Ovary (tissue), 7 donors: ENCODE measurements at regions not wholly inside any gene's neighbourhood (a gene's known extent, or its start where the extent isn't known, plus 50 kb on each side); places are given as distances from the start of the nearest gene placed in this dataset.

Experiments
- DNase-seq, 5 donors: peaks; one replicate each; pipeline ENCODE4 v3.0.0-alpha.2; 2019 to 2020
- H3K27ac ChIP-seq, 2 donors: fragments of 200-600 bp; one replicate each; pipeline versions ENCODE4 v1.5.1 to v1.8.0; 2019 to 2022
- H3K27me3 ChIP-seq: fragments of 200-600 bp; one replicate; pipeline ENCODE4 v1.8.0; 2022
- H3K36me3 ChIP-seq: fragments of 200-600 bp; sonication (generic); one replicate; pipeline ENCODE4 v1.5.1; 2019
- H3K4me1 ChIP-seq: one replicate; pipeline ENCODE4 v1.8.1; 2013; ENCODE audit warnings: mild to moderate bottlenecking, moderate library complexity; ENCODE audit not compliant: insufficient read depth
- H3K4me3 ChIP-seq: fragments of 200-600 bp; sonication (generic); one replicate; pipeline ENCODE4 v1.5.1; 2017
- H3K9me3 ChIP-seq, 2 donors: fragments of 200-600 bp in 1 of 2; sonication (generic) in 1 of 2; one replicate each; pipeline versions ENCODE4 v1.5.1 to v1.8.1; 2013 to 2019; ENCODE audit warnings: mild to moderate bottlenecking in 1 of 2, moderate library complexity in 1 of 2
- EP300 ChIP-seq: sonication (generic); formaldehyde crosslinking; IDR thresholded peaks from one replicate; pipeline ENCODE4 v1.6.1; 2017; ENCODE audit warnings: antibody characterized with exemption
- POLR2A ChIP-seq: fragments of 450-650 bp; IDR thresholded peaks from one replicate; pipeline ENCODE4 v1.6.1; 2017; ENCODE audit warnings: antibody characterized with exemption, mild to moderate bottlenecking, moderate library complexity
- WGBS, 3 donors: extraction: QIAGEN DNeasy Blood & Tissue Kit in 1 of 3; methylation state at CpG; one replicate each; pipeline versions ENCODE4 v1.1.5 to v1.1.7; 2013 to 2017; 5-methylcytosine and 5-hydroxymethylcytosine counted together
- intact Hi-C, 4 donors: fragments of 100-400 bp; cut with DNase I; formaldehyde crosslinking; loops; one replicate each; pipeline versions ENCODE4 v1.11.0 to v1.15.1; 2022 to 2023
- TF ChIP-seq, protein P1 (sequence below), 3 donors: fragments of 450-650 bp in 2 of 3; fragments of 200-600 bp in 1 of 3; IDR thresholded peaks; one replicate each; pipeline versions ENCODE4 v1.5.1 to v1.8.0; 2016 to 2022; ENCODE audit warnings: antibody characterized with exemption in 3 of 3, mild to moderate bottlenecking in 1 of 3
- donor health status: DM: no; HTN: no; CAD: no; lungs with moderate emphysema.
- donor health status: DM: no; HTN: no; CAD: no.
- donor health status: Bipolar disorder and iron deficiency.
- donor health status: DM: no; HTN: no; CAD: no.
- donor health status: DM: yes; HTN: yes; CAD: no.

DNA sequence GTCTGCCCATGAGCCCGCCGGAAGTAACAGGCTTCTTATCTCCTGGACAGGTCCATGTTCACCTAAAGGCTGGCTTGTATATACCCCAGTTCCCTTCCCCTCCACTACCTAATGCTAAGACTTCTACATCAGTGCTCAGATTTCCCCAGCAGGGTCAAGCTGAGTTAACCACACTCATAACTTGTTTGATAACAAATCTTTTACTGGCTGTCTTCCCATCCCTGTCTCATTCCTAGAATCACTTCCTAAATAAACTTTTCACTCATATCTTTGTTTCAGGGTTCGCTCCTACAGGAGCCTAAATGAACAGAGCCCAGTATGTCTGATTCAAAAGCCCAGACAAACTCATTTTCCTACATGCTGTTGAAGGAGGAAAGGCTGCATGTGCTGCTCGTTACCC, 94.0 kb upstream of the SOX11 start:
- H3K4me1 ChIP-seq: no peaks in the 10 kb centered on the region
- no peak overlapping the region for H3K4me3 ChIP-seq
- WGBS, 3 donors: 77 to 82% (median 77%) methylated on average over 4 of the region's 4 CpGs
- TF ChIP-seq, protein P1, sequence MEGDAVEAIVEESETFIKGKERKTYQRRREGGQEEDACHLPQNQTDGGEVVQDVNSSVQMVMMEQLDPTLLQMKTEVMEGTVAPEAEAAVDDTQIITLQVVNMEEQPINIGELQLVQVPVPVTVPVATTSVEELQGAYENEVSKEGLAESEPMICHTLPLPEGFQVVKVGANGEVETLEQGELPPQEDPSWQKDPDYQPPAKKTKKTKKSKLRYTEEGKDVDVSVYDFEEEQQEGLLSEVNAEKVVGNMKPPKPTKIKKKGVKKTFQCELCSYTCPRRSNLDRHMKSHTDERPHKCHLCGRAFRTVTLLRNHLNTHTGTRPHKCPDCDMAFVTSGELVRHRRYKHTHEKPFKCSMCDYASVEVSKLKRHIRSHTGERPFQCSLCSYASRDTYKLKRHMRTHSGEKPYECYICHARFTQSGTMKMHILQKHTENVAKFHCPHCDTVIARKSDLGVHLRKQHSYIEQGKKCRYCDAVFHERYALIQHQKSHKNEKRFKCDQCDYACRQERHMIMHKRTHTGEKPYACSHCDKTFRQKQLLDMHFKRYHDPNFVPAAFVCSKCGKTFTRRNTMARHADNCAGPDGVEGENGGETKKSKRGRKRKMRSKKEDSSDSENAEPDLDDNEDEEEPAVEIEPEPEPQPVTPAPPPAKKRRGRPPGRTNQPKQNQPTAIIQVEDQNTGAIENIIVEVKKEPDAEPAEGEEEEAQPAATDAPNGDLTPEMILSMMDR (IDR thresholded peaks at IDR 0.05): no peak
- TF ChIP-seq EP300: no peak
- no peak for TF ChIP-seq POLR2A
- no peak overlapping the region for H3K27ac ChIP-seq
- no peak for DNase-seq
- no peaks in the 10 kb centered on the region for H3K9me3 ChIP-seq
- no peaks in the 10 kb centered on the region for H3K36me3 ChIP-seq
- no peaks in the 10 kb centered on the region for H3K27me3 ChIP-seq
- intact Hi-C loops: no loop called here

DNA sequence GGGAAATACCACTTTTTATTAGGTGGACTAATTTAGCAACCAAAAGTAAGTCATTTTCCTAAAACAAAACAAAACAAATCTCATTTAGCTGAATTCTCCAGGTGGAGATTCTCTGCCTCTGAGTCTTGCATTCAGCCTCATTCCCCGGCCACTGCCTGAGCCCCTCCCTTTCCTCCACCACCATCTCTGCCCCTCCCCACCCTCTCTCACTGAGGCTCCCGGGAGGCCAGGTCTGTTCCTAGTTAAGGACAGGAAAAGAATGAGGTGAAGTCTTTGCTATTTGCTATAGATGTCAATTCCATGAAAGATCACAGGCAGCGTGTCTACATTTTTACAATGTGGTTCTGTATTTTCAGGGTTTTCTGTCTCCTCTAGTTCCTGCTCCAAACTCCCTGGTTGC, 83.0 kb upstream of the SOX11 start:
- Histone ChIP-seq H3K27ac (no peak overlapping the region), H3K9me3 (no peaks in the 10 kb centered on the region), H3K27me3 (no peaks in the 10 kb centered on the region), H3K4me1 (no peaks in the 10 kb centered on the region), H3K4me3 (no peak overlapping the region), H3K36me3 (no peaks in the 10 kb centered on the region)
- no peak for TF ChIP-seq POLR2A
- 29 to 40% (median 37%) methylated on average over 3 of the region's 3 CpGs for WGBS, 3 donors
- intact Hi-C loops: no loop called here
- DNase-seq: no peak

DNA sequence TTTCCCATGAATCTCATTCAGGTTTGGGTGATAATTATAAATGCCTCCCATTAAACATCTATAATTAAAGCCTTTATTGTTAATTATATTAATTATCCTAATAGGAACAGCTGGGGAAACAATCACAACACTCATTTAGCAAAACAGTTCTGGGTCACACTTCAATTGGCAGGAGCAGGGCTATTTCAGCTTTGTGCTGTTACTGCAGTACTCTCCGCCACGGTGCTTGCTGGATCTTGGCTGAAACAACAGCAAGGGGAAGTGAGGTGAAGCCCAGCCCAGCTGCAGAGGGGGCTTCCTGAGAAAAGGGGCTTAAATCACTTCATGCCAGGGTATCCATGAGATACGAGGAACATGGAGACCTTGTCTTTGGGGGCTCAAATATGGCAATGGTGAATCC, 79.5 kb upstream of the SOX11 start:
- TF ChIP-seq EP300: no peak
- 66 to 71% (median 68%) methylated on average over 3 of the region's 3 CpGs for WGBS, 3 donors
- no peak overlapping the region for H3K27ac ChIP-seq
- H3K36me3 ChIP-seq: no peaks in the 10 kb centered on the region
- no peak overlapping the region for H3K4me3 ChIP-seq
- H3K9me3 ChIP-seq: no peaks in the 10 kb centered on the region
- no peaks in the 10 kb centered on the region for H3K27me3 ChIP-seq
- no peak for DNase-seq
- intact Hi-C loops: no loop called here
- H3K4me1 ChIP-seq: no peaks in the 10 kb centered on the region

DNA sequence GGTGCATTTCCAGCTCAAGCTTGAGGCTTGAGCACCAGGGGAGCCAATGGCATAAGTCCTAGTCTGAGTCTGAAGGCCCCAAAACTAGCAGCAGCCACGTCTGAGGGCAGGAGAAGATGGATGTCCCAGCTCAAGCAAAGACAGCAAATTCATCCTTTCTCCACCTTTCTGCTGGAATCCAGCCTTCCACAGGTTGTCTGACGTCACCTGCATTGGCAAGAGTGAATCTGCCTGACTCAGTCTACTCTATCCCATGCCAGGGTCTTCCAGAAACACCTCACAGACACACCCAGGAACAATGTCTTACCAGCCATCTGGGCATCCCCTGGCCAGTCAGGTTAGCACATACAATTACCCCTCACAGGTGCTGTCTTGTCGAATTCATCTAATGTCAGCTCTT, 76.2 kb upstream of the SOX11 start:
- no peak overlapping the region for H3K27ac ChIP-seq
- no peak overlapping the region for H3K4me3 ChIP-seq
- H3K36me3 ChIP-seq: no peaks in the 10 kb centered on the region
- DNase-seq: no peak
- TF ChIP-seq, protein P1 (IDR thresholded peaks at IDR 0.05): no peak
- no peak for TF ChIP-seq EP300
- no peak for TF ChIP-seq POLR2A
- intact Hi-C loops: no loop called here
- no peaks in the 10 kb centered on the region for H3K27me3 ChIP-seq
- H3K4me1 ChIP-seq: no peaks in the 10 kb centered on the region
- no peaks in the 10 kb centered on the region for H3K9me3 ChIP-seq
- 66 to 86% (median 71%) methylated on average over 3 of the region's 3 CpGs for WGBS, 3 donors

DNA sequence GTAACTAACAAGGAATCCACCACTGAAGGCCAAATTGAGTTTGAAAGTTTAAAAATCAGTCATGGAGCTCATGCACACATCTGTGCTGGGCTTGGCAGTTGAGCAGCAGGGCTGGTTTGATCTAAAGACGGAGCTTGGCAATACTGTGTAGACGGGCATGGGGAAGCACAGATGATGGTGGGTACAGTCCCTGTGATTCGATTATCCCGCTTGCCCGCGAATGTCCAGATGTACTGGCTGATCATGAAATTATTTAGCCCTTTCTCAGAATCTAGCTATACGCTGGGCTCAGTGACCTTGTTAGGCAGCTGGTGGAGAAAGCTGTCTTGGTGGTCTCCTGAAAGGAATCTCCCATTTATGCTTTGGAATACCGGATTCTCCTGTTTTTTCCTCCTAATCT, 74.8 kb upstream of the SOX11 start:
- intact Hi-C loops: no loop called here
- TF ChIP-seq EP300 (no peak), POLR2A (no peak)
- TF ChIP-seq, protein P1 (IDR thresholded peaks at IDR 0.05): no peak
- H3K4me3 ChIP-seq: no peak overlapping the region
- DNase-seq: no peak
- H3K36me3 ChIP-seq: no peaks in the 10 kb centered on the region
- 49 to 79% (median 66%) methylated on average over 8 of the region's 8 CpGs for WGBS, 3 donors
- H3K27me3 ChIP-seq: no peaks in the 10 kb centered on the region
- H3K9me3 ChIP-seq: no peaks in the 10 kb centered on the region
- no peak overlapping the region for H3K27ac ChIP-seq
- no peaks in the 10 kb centered on the region for H3K4me1 ChIP-seq

DNA sequence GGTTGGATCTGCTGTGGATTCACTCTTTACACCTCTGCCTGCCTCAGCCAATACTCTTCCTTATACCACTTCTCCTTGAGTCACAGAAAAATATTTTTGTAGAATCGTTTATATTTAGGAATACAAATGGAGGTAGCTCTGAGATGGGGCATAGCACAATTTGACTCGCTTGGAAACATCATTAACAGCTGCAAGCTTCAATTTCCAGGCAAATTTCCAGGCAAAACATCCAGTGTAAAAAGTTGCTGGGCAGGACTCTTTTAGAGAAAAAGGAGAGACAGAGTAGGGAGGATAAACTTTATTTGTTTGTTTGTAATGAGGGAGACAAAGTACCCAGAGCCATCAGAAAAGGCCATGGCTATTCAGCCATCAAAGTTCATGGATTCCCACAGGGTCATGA, 74.4 kb upstream of the SOX11 start:
- H3K9me3 ChIP-seq: no peaks in the 10 kb centered on the region
- TF ChIP-seq POLR2A (no peak), EP300 (no peak)
- TF ChIP-seq, protein P1 (IDR thresholded peaks at IDR 0.05): no peak
- intact Hi-C loops: no loop called here

More for the DNA sequence above, 74.4 kb upstream of the SOX11 start:
- Histone ChIP-seq H3K36me3 (no peaks in the 10 kb centered on the region), H3K4me3 (no peak overlapping the region), H3K27me3 (no peaks in the 10 kb centered on the region), H3K4me1 (no peaks in the 10 kb centered on the region), H3K27ac (no peak overlapping the region)
- WGBS, 3 donors: 3 to 20% (median 8%) methylated on average over 2 of the region's 2 CpGs
- no peak for DNase-seq
